C4-2B (cell line): ENCODE measurements at regions not wholly inside any gene's neighbourhood (a gene's known extent, or its start where the extent isn't known, plus 50 kb on each side); places are given as distances from the start of the nearest gene placed in this dataset.

Experiments used
- H3K27ac ChIP-seq: fragments of 450-650 bp; 2 replicates; pipeline ENCODE4 v1.5.1; 2017
- CTCF ChIP-seq: fragments of 450-650 bp; conservative IDR thresholded peaks from 2 replicates; pipeline ENCODE4 v1.5.1; 2017; ENCODE audit warnings: mild to moderate bottlenecking
- ZFX ChIP-seq: fragments of 450-650 bp; IDR thresholded peaks from 2 replicates; pipeline ENCODE4 v1.6.1; 2017

GRCh38 chr7:17194656-17195055 is 103.8 kb upstream of the AHR start:
- no peak for TF ChIP-seq ZFX
- no peak for TF ChIP-seq CTCF

GRCh38 chr7:17195576-17195975 is 102.9 kb upstream of the AHR start:
- no peak overlapping the region for H3K27ac ChIP-seq
- TF ChIP-seq ZFX (no peak), CTCF (no peak)

More at GRCh38 chr7:17194656-17195055, 103.8 kb upstream of the AHR start:
- no peak overlapping the region for H3K27ac ChIP-seq

- H3K27ac ChIP-seq: no peak overlapping the region
- TF ChIP-seq CTCF: no peak
- TF ChIP-seq ZFX: no peak
These were observed 92.5 kb upstream of the AHR start for GRCh38 chr7:17205910-17206309.

- H3K27ac ChIP-seq: no peak overlapping the region
- TF ChIP-seq CTCF: no peak
- TF ChIP-seq ZFX: no peak
These were observed 92.0 kb upstream of the AHR start for GRCh38 chr7:17206349-17206905.

GRCh38 chr7:17207220-17207619 is 91.2 kb upstream of the AHR start:
- H3K27ac ChIP-seq: no peak overlapping the region
- TF ChIP-seq CTCF: no peak

GRCh38 chr7:17209101-17209500 is 89.4 kb upstream of the AHR start:
- TF ChIP-seq CTCF (no peak), ZFX (no peak)
- no peak overlapping the region for H3K27ac ChIP-seq

- no peak for TF ChIP-seq ZFX
- no peak for TF ChIP-seq CTCF
- H3K27ac ChIP-seq: no peak overlapping the region
These were observed 87.1 kb upstream of the AHR start for GRCh38 chr7:17211307-17211836.
